ENCODE measurements at regions not wholly inside any gene's neighbourhood (a gene's known extent, or its start where the extent isn't known, plus 50 kb on each side); places are given as distances from the start of the nearest gene placed in this dataset.

- H3K27me3 ChIP-seq (ENCODE audit: insufficient read depth, low read length), result no peaks in the 10 kb centered on the region
- H3K14ac ChIP-seq (ENCODE audit: low read length), result no peak overlapping the region
- no peak overlapping the region for H3K18ac ChIP-seq (ENCODE audit: low read length)
- H3K4me1 ChIP-seq (ENCODE audit: control insufficient read depth in 1 of 2, insufficient read depth in 2 of 2, low read length in 2 of 2), result no peaks in the 10 kb centered on the region
- H2AK5ac ChIP-seq (ENCODE audit: low read length), result no peak overlapping the region
- H3K23ac ChIP-seq (ENCODE audit: low read length), result no peak overlapping the region
- no peak overlapping the region for H3K4ac ChIP-seq (ENCODE audit: low read depth, low read length)
- no peak overlapping the region for H4K8ac ChIP-seq (ENCODE audit: low read depth, low read length)
- no peak overlapping the region for H2AFZ ChIP-seq (ENCODE audit: insufficient read depth, low read length, poor library complexity)
- WGBS (ENCODE audit: extremely low coverage, insufficient coverage, insufficient read length), result no CpG with 5 or more reads among the region's 4 CpGs
- H4K91ac ChIP-seq (ENCODE audit: low read depth, low read length), result no peak overlapping the region
- no peak for DNase-seq
- no peak overlapping the region for H3K9ac ChIP-seq (ENCODE audit: low read length)
- H3K27ac ChIP-seq (ENCODE audit: low read depth, low read length), result no peak overlapping the region
- H4K12ac ChIP-seq (ENCODE audit: low read depth, low read length), result no peak overlapping the region
- H3K9me3 ChIP-seq (ENCODE audit: insufficient read depth, low read depth, low read length), result no peaks in the 10 kb centered on the region
- no peak overlapping the region for H3K4me3 ChIP-seq (ENCODE audit: low read depth, low read length)
- no peak overlapping the region for H2BK12ac ChIP-seq (ENCODE audit: low read length)
- no peaks in the 10 kb centered on the region for H3K36me3 ChIP-seq (ENCODE audit: control insufficient read depth in 1 of 2, insufficient read depth in 2 of 2, low read length in 2 of 2)
- H2BK5ac ChIP-seq (ENCODE audit: low read depth, low read length, poor library complexity), result no peak overlapping the region
- no peak overlapping the region for H3K4me2 ChIP-seq (ENCODE audit: low read length)
- H3K79me2 ChIP-seq (ENCODE audit: control insufficient read depth, insufficient read depth, low read length, poor library complexity), result no peaks in the 10 kb centered on the region
- H2BK120ac ChIP-seq (ENCODE audit: insufficient read depth, low read length, poor library complexity), result no peak overlapping the region
- no peaks in the 10 kb centered on the region for H3K79me1 ChIP-seq (ENCODE audit: low read length)
Measured at GRCh38 chr4:181004056-181004455, 1239.1 kb upstream of the TENM3 start.

GRCh38 chr4:181006499-181007260 is 1236.5 kb upstream of the TENM3 start:
- H4K8ac ChIP-seq (ENCODE audit: low read depth, low read length), result no peak overlapping the region
- H3K4me3 ChIP-seq (ENCODE audit: low read depth, low read length), result no peak overlapping the region
- no peak overlapping the region for H3K4me2 ChIP-seq (ENCODE audit: low read length)
- no peak overlapping the region for H4K12ac ChIP-seq (ENCODE audit: low read depth, low read length)
- H3K18ac ChIP-seq (ENCODE audit: low read length), result no peak overlapping the region
- WGBS (ENCODE audit: extremely low coverage, insufficient coverage, insufficient read length), result no CpG with 5 or more reads among the region's 11 CpGs
- H3K79me2 ChIP-seq (ENCODE audit: control insufficient read depth, insufficient read depth, low read length, poor library complexity), result no peaks in the 10 kb centered on the region
- no peak overlapping the region for H2AFZ ChIP-seq (ENCODE audit: insufficient read depth, low read length, poor library complexity)
- no peaks in the 10 kb centered on the region for H3K36me3 ChIP-seq (ENCODE audit: control insufficient read depth in 1 of 2, insufficient read depth in 2 of 2, low read length in 2 of 2)
- no peaks in the 10 kb centered on the region for H3K9me3 ChIP-seq (ENCODE audit: insufficient read depth, low read depth, low read length)
- H2AK5ac ChIP-seq (ENCODE audit: low read length), result no peak overlapping the region
- no peak overlapping the region for H2BK12ac ChIP-seq (ENCODE audit: low read length)
- H3K23ac ChIP-seq (ENCODE audit: low read length), result no peak overlapping the region
- H3K9ac ChIP-seq (ENCODE audit: low read length), result no peak overlapping the region
- H2BK120ac ChIP-seq (ENCODE audit: insufficient read depth, low read length, poor library complexity), result no peak overlapping the region
- H3K79me1 ChIP-seq (ENCODE audit: low read length), result no peaks in the 10 kb centered on the region
- no peaks in the 10 kb centered on the region for H3K27me3 ChIP-seq (ENCODE audit: insufficient read depth, low read length)
- H3K14ac ChIP-seq (ENCODE audit: low read length), result no peak overlapping the region
- DNase-seq, result no peak
- no peak overlapping the region for H4K91ac ChIP-seq (ENCODE audit: low read depth, low read length)
- no peaks in the 10 kb centered on the region for H3K4me1 ChIP-seq (ENCODE audit: control insufficient read depth in 1 of 2, insufficient read depth in 2 of 2, low read length in 2 of 2)
- H3K27ac ChIP-seq (ENCODE audit: low read depth, low read length), result no peak overlapping the region
- H3K4ac ChIP-seq (ENCODE audit: low read depth, low read length), result no peak overlapping the region
- H2BK5ac ChIP-seq (ENCODE audit: low read depth, low read length, poor library complexity), result no peak overlapping the region

- Histone ChIP-seq H3K23ac (ENCODE audit: low read length) (no peak overlapping the region), H2BK120ac (ENCODE audit: insufficient read depth, low read length, poor library complexity) (no peak overlapping the region), H3K27me3 (ENCODE audit: insufficient read depth, low read length) (no peaks in the 10 kb centered on the region), H3K4me3 (ENCODE audit: low read depth, low read length) (no peak overlapping the region), H3K4ac (ENCODE audit: low read depth, low read length) (no peak overlapping the region), H3K36me3 (ENCODE audit: control insufficient read depth in 1 of 2, insufficient read depth in 2 of 2, low read length in 2 of 2) (no peaks in the 10 kb centered on the region), H3K79me1 (ENCODE audit: low read length) (no peaks in the 10 kb centered on the region), H2AK5ac (ENCODE audit: low read length) (no peak overlapping the region), H3K27ac (ENCODE audit: low read depth, low read length) (no peak overlapping the region), H3K79me2 (ENCODE audit: control insufficient read depth, insufficient read depth, low read length, poor library complexity) (no peaks in the 10 kb centered on the region), H3K4me1 (ENCODE audit: control insufficient read depth in 1 of 2, insufficient read depth in 2 of 2, low read length in 2 of 2) (no peaks in the 10 kb centered on the region), H3K9me3 (ENCODE audit: insufficient read depth, low read depth, low read length) (no peaks in the 10 kb centered on the region), H4K8ac (ENCODE audit: low read depth, low read length) (no peak overlapping the region), H3K18ac (ENCODE audit: low read length) (no peak overlapping the region), H4K91ac (ENCODE audit: low read depth, low read length) (no peak overlapping the region), H2AFZ (ENCODE audit: insufficient read depth, low read length, poor library complexity) (no peak overlapping the region), H3K9ac (ENCODE audit: low read length) (no peak overlapping the region), H4K12ac (ENCODE audit: low read depth, low read length) (no peak overlapping the region), H2BK5ac (ENCODE audit: low read depth, low read length, poor library complexity) (no peak overlapping the region), H3K4me2 (ENCODE audit: low read length) (no peak overlapping the region), H2BK12ac (ENCODE audit: low read length) (no peak overlapping the region), H3K14ac (ENCODE audit: low read length) (no peak overlapping the region)
- DNase-seq, result no peak
- WGBS (ENCODE audit: extremely low coverage, insufficient coverage, insufficient read length), result no CpG with 5 or more reads among the region's 5 CpGs
Measured at GRCh38 chr4:181007751-181008150, 1235.5 kb upstream of the TENM3 start.

DNA sequence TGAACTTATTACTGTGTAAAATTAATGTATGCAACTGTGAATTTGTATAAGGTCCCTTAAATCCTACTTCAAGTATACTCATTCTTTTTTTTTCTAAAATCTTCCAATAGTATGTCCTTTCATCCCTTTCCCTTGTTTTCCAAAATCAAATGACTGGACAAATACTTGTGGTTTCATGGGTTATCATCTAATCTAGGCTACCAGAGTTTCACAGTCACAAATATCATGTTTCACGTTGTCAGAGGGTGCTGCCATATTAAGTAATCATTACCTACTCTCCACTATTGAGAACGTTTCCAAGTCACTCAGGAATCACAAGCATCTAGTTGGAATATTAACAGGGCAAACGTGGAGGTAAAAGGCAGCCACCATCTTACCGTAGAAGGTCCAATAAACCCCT is 1235.0 kb upstream of the TENM3 start:
- no peak overlapping the region for H3K23ac ChIP-seq (ENCODE audit: low read length)
- no peak overlapping the region for H4K12ac ChIP-seq (ENCODE audit: low read depth, low read length)
- H3K27me3 ChIP-seq (ENCODE audit: insufficient read depth, low read length), result no peaks in the 10 kb centered on the region
- no peak overlapping the region for H2AFZ ChIP-seq (ENCODE audit: insufficient read depth, low read length, poor library complexity)
- no peak overlapping the region for H4K91ac ChIP-seq (ENCODE audit: low read depth, low read length)
- H2BK12ac ChIP-seq (ENCODE audit: low read length), result no peak overlapping the region
- H3K9me3 ChIP-seq (ENCODE audit: insufficient read depth, low read depth, low read length), result no peaks in the 10 kb centered on the region
- H3K9ac ChIP-seq (ENCODE audit: low read length), result no peak overlapping the region
- H2BK120ac ChIP-seq (ENCODE audit: insufficient read depth, low read length, poor library complexity), result no peak overlapping the region
- no peak overlapping the region for H3K4me2 ChIP-seq (ENCODE audit: low read length)
- no peak overlapping the region for H2AK5ac ChIP-seq (ENCODE audit: low read length)
- H4K8ac ChIP-seq (ENCODE audit: low read depth, low read length), result no peak overlapping the region
- peak in 1 of 2 donors; percentile 2 for DNase-seq
- H3K4ac ChIP-seq (ENCODE audit: low read depth, low read length), result no peak overlapping the region
- no peaks in the 10 kb centered on the region for H3K79me2 ChIP-seq (ENCODE audit: control insufficient read depth, insufficient read depth, low read length, poor library complexity)
- no peak overlapping the region for H3K27ac ChIP-seq (ENCODE audit: low read depth, low read length)
- no peaks in the 10 kb centered on the region for H3K4me1 ChIP-seq (ENCODE audit: control insufficient read depth in 1 of 2, insufficient read depth in 2 of 2, low read length in 2 of 2)
- H3K79me1 ChIP-seq (ENCODE audit: low read length), result no peaks in the 10 kb centered on the region
- no peaks in the 10 kb centered on the region for H3K36me3 ChIP-seq (ENCODE audit: control insufficient read depth in 1 of 2, insufficient read depth in 2 of 2, low read length in 2 of 2)
- no peak overlapping the region for H3K4me3 ChIP-seq (ENCODE audit: low read depth, low read length)
- WGBS (ENCODE audit: extremely low coverage, insufficient coverage, insufficient read length), result no CpG with 5 or more reads among the region's 4 CpGs
- H2BK5ac ChIP-seq (ENCODE audit: low read depth, low read length, poor library complexity), result no peak overlapping the region
- H3K18ac ChIP-seq (ENCODE audit: low read length), result no peak overlapping the region
- H3K14ac ChIP-seq (ENCODE audit: low read length), result no peak overlapping the region
